HG03432 (cell line): ENCODE measurements at regions not wholly inside any gene's neighbourhood (a gene's known extent, or its start where the extent isn't known, plus 50 kb on each side); places are given as distances from the start of the nearest gene placed in this dataset.
"Not testable (repeated sequence)": the region's sequence is repeated elsewhere in the genome, so short reads cannot be mapped to it uniquely, and the experiment has no call there.

Experiments used
- ATAC-seq: cut with Tn5 transposase; IDR thresholded peaks from one replicate; pipeline ENCODE4 v1.9.1; 2021; ENCODE audit warnings: mild to moderate bottlenecking, moderate library complexity; ENCODE audit not compliant: unreplicated experiment

GRCh38 chr1:115536279-115536816 is 105.4 kb upstream of the VANGL1 start:
- ATAC-seq, result no peak

- ATAC-seq, result no peak
Observed at GRCh38 chr1:115534106-115534505, 107.7 kb upstream of the VANGL1 start.

- no peak for ATAC-seq
Observed at GRCh38 chr1:115531631-115532264, 110.0 kb upstream of the VANGL1 start.

- no peak for ATAC-seq
Observed at GRCh38 chr1:115530407-115530806, 111.4 kb upstream of the VANGL1 start.

DNA sequence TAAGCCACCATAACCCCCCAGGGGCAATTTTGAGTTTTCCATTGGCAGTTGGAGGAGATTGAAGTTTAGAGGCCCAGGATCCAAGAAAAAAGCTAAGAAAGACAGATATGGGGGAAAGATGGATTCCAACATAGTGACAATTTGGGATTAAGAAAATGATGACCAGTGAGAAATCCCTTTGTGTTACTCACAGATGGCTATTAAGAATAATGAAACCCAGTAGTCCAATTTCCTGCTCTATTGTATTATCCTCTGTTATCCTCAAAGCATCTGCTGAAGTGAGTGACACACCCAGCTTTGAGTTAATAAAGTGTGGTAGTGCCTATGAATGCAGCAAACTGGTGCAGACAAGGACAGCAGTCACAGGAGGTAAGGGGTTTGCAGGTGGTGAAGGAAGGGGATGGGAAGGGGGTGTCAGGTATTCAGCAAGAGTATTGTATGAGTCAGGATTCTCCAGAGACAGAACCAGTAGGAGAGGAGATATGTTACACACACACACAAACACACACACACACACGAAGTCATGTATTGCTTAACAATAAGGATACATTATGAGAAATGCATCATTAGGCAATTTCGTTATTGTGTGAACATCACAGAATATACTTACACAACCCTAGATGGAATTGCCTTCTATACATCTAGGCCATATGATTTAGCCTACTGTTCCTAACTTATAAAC is 112.4 kb upstream of the VANGL1 start:
- ATAC-seq, result no peak

DNA sequence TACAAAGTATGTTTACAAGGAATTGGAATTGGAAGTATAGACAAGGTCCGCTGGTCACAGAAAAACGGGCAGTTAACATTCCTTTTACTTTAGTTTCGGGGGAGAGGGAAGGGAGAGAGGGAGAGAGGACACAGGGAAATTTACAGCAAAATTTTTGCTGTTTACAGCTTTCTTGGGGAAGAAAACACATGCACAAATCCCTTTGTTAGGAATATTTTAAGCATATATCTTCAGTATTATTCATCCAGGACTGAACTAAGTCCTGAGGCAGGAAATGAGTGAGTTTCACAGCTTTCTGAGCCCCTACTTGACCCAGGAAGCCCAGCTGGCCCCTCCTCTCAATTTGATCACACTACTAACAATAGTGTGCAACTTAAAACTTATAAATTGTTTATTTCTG is 113.4 kb upstream of the VANGL1 start:
- not testable (repeated sequence) for ATAC-seq

GRCh38 chr1:115527746-115528145 is 114.0 kb upstream of the VANGL1 start:
- ATAC-seq, result no peak

DNA sequence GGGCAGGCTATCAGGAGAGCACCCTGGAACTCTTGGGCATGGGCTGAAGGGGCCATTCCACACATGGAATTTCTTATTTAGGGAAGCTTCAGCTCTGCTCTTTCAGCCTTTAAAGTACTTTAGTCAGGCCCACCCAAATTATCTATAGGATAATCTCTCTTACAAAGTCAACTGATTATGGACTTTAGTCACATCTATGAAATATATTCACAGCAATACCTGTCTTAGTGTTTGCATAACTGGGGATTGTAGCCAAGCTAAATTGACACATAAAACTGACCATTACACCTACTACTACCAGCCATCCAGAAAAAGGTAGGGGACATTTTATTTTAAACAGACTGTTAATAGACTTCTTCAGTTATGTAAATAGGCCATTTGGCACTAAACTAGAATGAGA is 114.9 kb upstream of the VANGL1 start:
- ATAC-seq, result no peak

DNA sequence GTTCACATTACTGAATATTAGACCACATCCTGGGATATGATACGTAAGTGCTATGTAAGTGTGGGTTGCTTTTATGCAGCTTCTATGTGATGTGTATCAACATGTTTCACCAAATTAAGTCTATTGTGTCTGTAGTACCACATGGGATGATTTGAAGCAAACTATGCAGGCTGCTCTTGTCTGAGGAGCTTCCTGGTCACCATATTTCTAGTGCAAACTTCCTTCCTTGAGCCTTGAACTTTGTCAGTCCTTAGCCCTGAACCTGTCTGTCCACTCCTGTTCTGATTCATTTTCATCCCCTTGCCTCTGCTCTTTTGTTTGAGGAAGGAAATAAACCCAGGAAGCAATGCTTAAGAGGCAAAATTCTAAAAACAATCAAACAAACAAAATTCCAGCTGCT is 117.5 kb upstream of the VANGL1 start:
- no peak for ATAC-seq

GRCh38 chr1:115522386-115522785 is 119.4 kb upstream of the VANGL1 start:
- no peak for ATAC-seq

DNA sequence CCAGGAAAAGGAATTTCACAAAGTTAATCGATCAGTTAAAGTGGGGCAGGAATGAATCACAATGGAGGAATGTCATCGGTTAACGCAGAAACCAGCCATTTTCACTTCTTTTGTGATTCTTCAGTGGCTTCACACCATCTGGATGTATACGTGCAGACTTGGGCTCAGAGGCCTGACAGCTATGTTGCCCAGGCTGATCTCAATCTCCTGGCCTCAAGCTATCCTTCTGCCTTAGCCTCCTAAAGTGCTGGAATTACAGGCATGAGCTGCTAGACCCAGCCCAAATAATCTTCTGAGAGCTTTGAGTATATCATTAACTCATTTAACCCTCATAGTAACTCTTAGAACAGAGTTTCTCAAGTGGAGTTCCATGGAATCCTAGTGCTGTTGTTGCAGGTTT is 126.5 kb upstream of the VANGL1 start:
- ATAC-seq, result no peak

DNA sequence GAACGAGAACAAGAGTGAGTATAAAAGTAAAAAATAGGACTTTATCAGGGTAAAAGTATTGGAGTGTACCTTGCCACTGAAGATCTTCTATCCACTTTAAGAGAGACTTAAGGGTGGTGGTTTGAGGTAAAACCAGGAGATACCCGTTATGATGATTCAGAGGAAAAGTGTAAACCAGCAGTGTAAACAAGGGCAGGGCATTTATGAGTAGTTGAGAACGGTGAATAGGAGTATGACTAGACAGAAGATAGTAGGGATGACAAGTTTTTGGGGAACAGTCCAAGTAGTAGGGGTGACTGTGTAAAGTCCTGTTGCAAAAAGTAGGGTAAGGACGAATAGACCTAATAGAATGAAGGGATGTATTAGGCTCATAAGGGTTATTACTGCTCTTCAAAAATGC is 131.5 kb upstream of the VANGL1 start:
- not testable (repeated sequence) for ATAC-seq

DNA sequence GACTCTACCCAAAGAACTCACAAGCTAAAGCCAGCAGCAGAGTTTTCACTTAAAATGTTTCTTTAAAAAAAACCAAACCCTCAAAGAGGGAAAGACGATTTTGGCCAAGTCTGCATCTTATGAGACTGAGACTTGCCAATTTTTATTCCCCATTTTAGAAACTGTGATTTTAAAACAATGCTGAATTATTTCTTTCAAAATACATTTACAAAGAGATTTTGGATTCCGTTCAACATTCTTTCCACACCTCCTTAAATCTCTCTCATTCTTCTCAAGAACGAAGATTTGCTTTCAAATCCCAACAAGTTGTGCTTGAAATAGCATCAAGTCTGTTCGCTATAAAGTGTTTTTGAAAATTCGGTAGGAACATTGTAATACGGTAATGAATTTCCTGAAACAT is 133.9 kb upstream of the VANGL1 start:
- ATAC-seq, result no peak

- ATAC-seq, result no peak
Observed at GRCh38 chr1:115506924-115507589, 134.7 kb upstream of the VANGL1 start.

DNA sequence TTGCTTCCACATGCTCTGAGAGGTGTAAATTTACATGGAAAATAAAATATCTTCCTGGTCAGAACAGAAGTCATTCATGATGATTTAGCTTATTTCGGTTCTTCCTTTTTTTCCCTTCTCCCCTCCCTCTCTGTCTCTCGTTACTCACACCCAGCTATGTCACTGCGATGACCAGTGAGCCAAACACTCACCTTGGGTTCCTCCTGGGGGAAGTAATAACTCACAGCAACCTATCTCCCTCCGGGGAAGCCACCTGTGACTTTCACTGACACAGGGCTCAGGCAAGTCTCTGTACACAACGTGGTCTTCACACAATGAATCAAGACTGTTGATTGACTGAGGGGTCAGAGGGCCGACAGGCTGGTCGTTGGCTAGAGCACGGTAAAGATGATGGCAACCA is 135.3 kb upstream of the VANGL1 start:
- no peak for ATAC-seq

DNA sequence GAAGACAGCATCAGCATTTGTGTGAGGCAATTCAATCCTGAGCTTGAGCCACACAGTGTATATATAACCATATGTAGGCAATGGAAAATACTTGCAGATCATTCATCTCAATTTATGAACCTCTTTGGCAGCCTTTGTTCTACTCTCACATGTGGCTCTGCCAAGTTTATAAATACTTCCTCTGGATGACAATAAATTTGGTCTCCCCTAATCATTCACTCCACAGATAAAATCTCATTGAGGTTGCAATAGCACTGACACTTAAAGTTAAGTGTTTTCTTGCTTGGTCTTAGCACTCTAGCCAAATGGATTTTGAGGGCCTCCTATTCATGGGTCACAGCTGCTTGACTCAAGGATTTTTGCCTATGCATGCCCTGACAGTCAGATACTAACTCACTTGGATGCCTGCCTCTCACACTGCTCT is 136.6 kb upstream of the VANGL1 start:
- ATAC-seq, result no peak

- not testable (repeated sequence) for ATAC-seq
Observed at GRCh38 chr1:115502183-115502582, 139.6 kb upstream of the VANGL1 start.

GRCh38 chr1:115501476-115501875 is 140.3 kb upstream of the VANGL1 start:
- ATAC-seq, result no peak

DNA sequence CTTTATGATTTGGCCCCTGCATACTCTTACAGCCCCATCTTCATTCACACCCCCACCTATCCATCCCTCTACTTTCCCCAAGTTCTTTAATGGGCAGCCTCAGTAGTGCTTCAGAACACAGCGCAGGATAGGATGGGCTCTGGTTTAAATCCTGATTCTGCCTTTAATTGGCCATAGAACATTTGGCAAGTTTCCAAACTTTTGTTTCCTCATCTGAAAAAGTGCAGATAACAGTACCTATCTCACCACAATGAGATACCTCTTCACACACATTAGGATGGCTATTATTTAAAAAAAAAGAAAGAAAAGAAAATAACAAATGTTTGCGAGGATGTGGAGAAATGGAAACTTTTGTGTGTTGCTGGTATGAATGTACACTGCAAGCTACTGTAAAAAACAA is 142.5 kb upstream of the VANGL1 start:
- no peak for ATAC-seq

GRCh38 chr1:115496904-115497527 is 144.8 kb upstream of the VANGL1 start:
- ATAC-seq, result no peak

GRCh38 chr1:115495625-115496024 is 146.1 kb upstream of the VANGL1 start:
- no peak for ATAC-seq

DNA sequence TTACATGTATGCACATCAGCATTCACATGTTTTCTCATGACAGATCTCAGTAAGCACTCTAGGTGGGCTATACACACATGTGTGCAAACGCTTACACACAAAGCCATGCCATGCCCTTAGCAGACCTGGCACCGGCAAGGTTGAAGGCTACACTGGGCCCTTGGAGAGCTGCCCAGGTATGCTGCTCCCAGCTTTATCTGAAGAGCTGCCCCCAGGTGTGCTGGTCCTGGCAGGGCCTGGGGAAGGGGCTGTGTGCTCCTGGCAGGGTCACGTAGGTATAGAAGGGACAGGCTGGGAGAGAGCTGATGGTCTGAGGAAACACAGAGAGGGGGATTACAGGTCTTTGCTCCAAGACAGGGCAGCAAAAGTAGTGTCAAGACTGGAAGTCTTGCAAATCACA is 146.7 kb upstream of the VANGL1 start:
- no peak for ATAC-seq
